IMR-90 (cell line): ENCODE measurements at regions not wholly inside any gene's neighbourhood (a gene's known extent, or its start where the extent isn't known, plus 50 kb on each side); places are given as distances from the start of the nearest gene placed in this dataset.

ENCODE experiments used
- ATAC-seq: fragments of 200-7000 bp; cut with Tn5 transposase; 2 replicates; pipeline ENCODE4 v1.9.1; 2020; ENCODE audit warnings: low read depth, mild to moderate bottlenecking, moderate library complexity
- BruUV-seq: library from RNA; stranded (reverse); fragments of 400-500 nt; replicated peaks from 2 replicates; lab custom pipeline; 2021; lab: Mats Ljungman, UMichigan
- CTCF ChIA-PET: fragments of 300-600 bp; formaldehyde crosslinking; extraction: SDS; loops from one replicate; lab custom pipeline; 2021; ENCODE audit warnings: antibody characterized with exemption; lab: Yijun Ruan, JAX
- POLR2A ChIA-PET: fragments of 300-600 bp; sonication (Branson Sonifier 250); formaldehyde crosslinking; loops from one replicate; lab custom pipeline; 2022; ENCODE audit warnings: antibody characterized with exemption; ENCODE audit not compliant: unreplicated experiment; lab: Charles Lee
- DNase-seq: peaks from one replicate; pipeline ENCODE4 v3.0.0; 2013
- H2AFZ ChIP-seq: replicated peaks from 2 replicates; pipeline ENCODE3; 2013; ENCODE audit warnings: low read length, mild to moderate bottlenecking; ENCODE audit not compliant: poor library complexity
- H2AK5ac ChIP-seq: 2 replicates; pipeline ENCODE4 v1.6.1; 2013; ENCODE audit warnings: low read depth, low read length, inconsistent platforms
- H2AK9ac ChIP-seq: replicated peaks from 2 replicates; pipeline ENCODE3; 2013; ENCODE audit warnings: mild to moderate bottlenecking, low read depth, low read length, moderate library complexity; ENCODE audit not compliant: poor library complexity
- H2BK120ac ChIP-seq: 2 replicates; pipeline ENCODE4 v1.6.1; 2013; ENCODE audit warnings: low read depth, low read length, inconsistent platforms
- H2BK15ac ChIP-seq: 3 replicates; pipeline ENCODE4 v1.6.1; 2013; ENCODE audit warnings: low read depth, low read length, inconsistent platforms
- H2BK20ac ChIP-seq: 2 replicates; pipeline ENCODE4 v1.6.1; 2013; ENCODE audit warnings: low read depth, mild to moderate bottlenecking, inconsistent platforms, low read length, moderate library complexity
- H2BK5ac ChIP-seq: 2 replicates; pipeline ENCODE4 v1.6.1; 2013; ENCODE audit warnings: mild to moderate bottlenecking, low read depth, low read length, inconsistent platforms; ENCODE audit not compliant: poor library complexity, severe bottlenecking
- H3K14ac ChIP-seq: replicated peaks from 2 replicates; pipeline ENCODE4 v1.6.1; 2013; ENCODE audit warnings: low read depth, low read length, inconsistent platforms
- H3K18ac ChIP-seq: 2 replicates; pipeline ENCODE4 v1.6.1; 2013; ENCODE audit warnings: low read depth, low read length, control low read depth
- H3K23ac ChIP-seq: 2 replicates; pipeline ENCODE4 v1.6.1; 2013; ENCODE audit warnings: low read depth, low read length, inconsistent platforms
- H3K27ac ChIP-seq: 2 replicates; pipeline ENCODE4 v1.5.1; 2013; ENCODE audit warnings: mild to moderate bottlenecking, control low read depth, low read length; ENCODE audit not compliant: insufficient read depth
- H3K27me3 ChIP-seq: 2 replicates; pipeline ENCODE4 v1.6.1; 2013; ENCODE audit warnings: low read length; ENCODE audit not compliant: control insufficient read depth, insufficient read depth
- H3K36me3 ChIP-seq: 2 replicates; pipeline ENCODE4 v1.6.1; 2013; ENCODE audit warnings: low read length, mixed read lengths; ENCODE audit not compliant: control insufficient read depth, insufficient read depth
- H3K4ac ChIP-seq: 2 replicates; pipeline ENCODE4 v1.6.1; 2013; ENCODE audit warnings: low read depth, low read length, inconsistent platforms
- H3K4me1 ChIP-seq: 2 replicates; pipeline ENCODE4 v1.6.1; 2013; ENCODE audit warnings: low read length, mixed read lengths; ENCODE audit not compliant: control insufficient read depth, insufficient read depth
- H3K4me2 ChIP-seq: 2 replicates; pipeline ENCODE4 v1.6.1; 2013; ENCODE audit warnings: low read depth, mild to moderate bottlenecking, control low read depth, low read length, moderate library complexity
- H3K4me3 ChIP-seq: 2 replicates; pipeline ENCODE4 v1.5.1; 2013; ENCODE audit warnings: low read depth, mild to moderate bottlenecking, control low read depth, low read length, moderate library complexity; ENCODE audit not compliant: insufficient read depth
- H3K56ac ChIP-seq: 2 replicates; pipeline ENCODE4 v1.6.1; 2013; ENCODE audit warnings: low read length, inconsistent platforms; ENCODE audit not compliant: insufficient read depth; ENCODE audit errors: extremely low read depth
- H3K79me1 ChIP-seq, 2 experiments: 2 replicates each; pipeline ENCODE4 v1.6.1; 2013; ENCODE audit warnings: low read length in 2 of 2, inconsistent platforms in 1 of 2, low read depth in 1 of 2
- H3K9ac ChIP-seq: 2 replicates; pipeline ENCODE4 v1.6.1; 2013; ENCODE audit warnings: low read depth, low read length, control low read depth
- H3K9me1 ChIP-seq: 2 replicates; pipeline ENCODE4 v1.6.1; 2013; ENCODE audit warnings: low read length, inconsistent platforms; ENCODE audit not compliant: insufficient read depth
- H3K9me3 ChIP-seq: 2 replicates; pipeline ENCODE4 v1.6.1; 2013; ENCODE audit warnings: low read length; ENCODE audit not compliant: control insufficient read depth, insufficient read depth
- H4K20me1 ChIP-seq: 2 replicates; pipeline ENCODE4 v1.6.1; 2013; ENCODE audit warnings: low read length, inconsistent platforms; ENCODE audit not compliant: insufficient read depth
- H4K5ac ChIP-seq: 2 replicates; pipeline ENCODE4 v1.6.1; 2013; ENCODE audit warnings: mild to moderate bottlenecking, low read depth, low read length, control low read depth
- H4K8ac ChIP-seq, 2 experiments: 2 replicates each; pipeline ENCODE4 v1.6.1; 2013; ENCODE audit warnings: low read depth in 2 of 2, low read length in 2 of 2, control low read depth in 1 of 2, inconsistent platforms in 1 of 2
- H4K91ac ChIP-seq: 2 replicates; pipeline ENCODE4 v1.6.1; 2013; ENCODE audit warnings: low read depth, low read length, inconsistent platforms; ENCODE audit not compliant: insufficient read depth
- BHLHE40 ChIP-seq: fragments of 150-350 bp; IDR thresholded peaks from 2 replicates; pipeline ENCODE4 v1.6.1; 2016; ENCODE audit warnings: mild to moderate bottlenecking, low read depth, low read length
- CEBPB ChIP-seq: IDR thresholded peaks from 2 replicates; pipeline ENCODE4 v1.6.1; 2012; ENCODE audit warnings: low read depth, low read length, improper control_type of control experiment
- CHD1 ChIP-seq: IDR thresholded peaks from 2 replicates; pipeline ENCODE4 v1.6.1; 2012; ENCODE audit warnings: low read depth, low read length, improper control_type of control experiment
- CTCF ChIP-seq: conservative IDR thresholded peaks from 2 replicates; pipeline ENCODE4 v1.5.1; 2012; ENCODE audit warnings: mild to moderate bottlenecking, low read depth, low read length, improper control_type of control experiment
- ELK1 ChIP-seq: fragments of 150-350 bp; IDR thresholded peaks from 2 replicates; pipeline ENCODE4 v1.6.1; 2016; ENCODE audit warnings: low read depth, mild to moderate bottlenecking, low read length, moderate library complexity, borderline replicate concordance
- FOS ChIP-seq: fragments of 150-350 bp; IDR thresholded peaks from 2 replicates; pipeline ENCODE4 v1.6.1; 2016; ENCODE audit warnings: low read depth, low read length
- MAFK ChIP-seq: IDR thresholded peaks from 2 replicates; pipeline ENCODE4 v1.6.1; 2012; ENCODE audit warnings: low read depth, low read length, improper control_type of control experiment
- MAZ ChIP-seq: IDR thresholded peaks from 2 replicates; pipeline ENCODE4 v1.6.1; 2012; ENCODE audit warnings: low read depth, mild to moderate bottlenecking, low read length, improper control_type of control experiment, moderate library complexity, borderline replicate concordance
- MXI1 ChIP-seq: IDR thresholded peaks from 2 replicates; pipeline ENCODE4 v1.6.1; 2012; ENCODE audit warnings: low read depth, mild to moderate bottlenecking, low read length, moderate library complexity, borderline replicate concordance
- POLR2A ChIP-seq: IDR thresholded peaks from 2 replicates; pipeline ENCODE4 v1.6.1; 2012; ENCODE audit warnings: mild to moderate bottlenecking, low read depth, low read length
- RAD21 ChIP-seq: IDR thresholded peaks from 2 replicates; pipeline ENCODE4 v1.6.1; 2012; ENCODE audit warnings: low read length, improper control_type of control experiment
- RCOR1 ChIP-seq: IDR thresholded peaks from 2 replicates; pipeline ENCODE4 v1.6.1; 2012; ENCODE audit warnings: mild to moderate bottlenecking, low read length, improper control_type of control experiment; ENCODE audit not compliant: insufficient replicate concordance
- RFX5 ChIP-seq: IDR thresholded peaks from 2 replicates; pipeline ENCODE4 v1.8.0; 2012; ENCODE audit warnings: low read depth, mild to moderate bottlenecking, low read length, moderate library complexity
- SMC3 ChIP-seq: fragments of 150-350 bp; IDR thresholded peaks from 2 replicates; pipeline ENCODE4 v1.6.1; 2016; ENCODE audit warnings: low read depth, mild to moderate bottlenecking, antibody characterized with exemption, low read length, moderate library complexity
- USF2 ChIP-seq: fragments of 150-350 bp; IDR thresholded peaks from 2 replicates; pipeline ENCODE4 v1.6.1; 2017; ENCODE audit warnings: mild to moderate bottlenecking, antibody characterized with exemption, low read length, low read depth
- WGBS, 2 experiments: methylation state at CpG; one replicate each; pipeline versions ENCODE4 v1.1.5 to v1.1.7; 2013; ENCODE audit warnings: missing lambda C conversion rate in 2 of 2; ENCODE audit not compliant: insufficient read length in 1 of 2; ENCODE audit errors: extremely low coverage in 2 of 2; 5-methylcytosine and 5-hydroxymethylcytosine counted together
- dilution Hi-C: fragments of 300-500 bp; cut with HindIII; formaldehyde crosslinking; loops from one replicate; pipeline ENCODE4 v1.14.3; 2018; ENCODE audit warnings: low sequenced_read_pairs; ENCODE audit not compliant: unreplicated experiment
- in situ Hi-C: fragments of 300-500 bp; cut with MboI; formaldehyde crosslinking; loops from 3 replicates; pipeline ENCODE4 v1.14.3; 2019; ENCODE audit warnings: low sequenced_read_pairs, inconsistent platforms, mixed read lengths
- intact Hi-C: fragments of 100-400 bp; cut with micrococcal nuclease; formaldehyde crosslinking; loops from 2 replicates; pipeline ENCODE4 v1.10.0; 2022

- no peak overlapping the region for H2BK15ac ChIP-seq
- POLR2A ChIA-PET: no interaction called here
- no peak overlapping the region for H3K4me3 ChIP-seq
- H2BK5ac ChIP-seq: no peak overlapping the region
- in situ Hi-C loops (no loop called here), intact Hi-C loops (no loop called here), dilution Hi-C loops (no loop called here)
- no peak overlapping the region for H2AK9ac ChIP-seq
- H3K18ac ChIP-seq: no peak overlapping the region
- no peak overlapping the region for H2BK120ac ChIP-seq
- no peak overlapping the region for H4K8ac ChIP-seq
- H3K9me1 ChIP-seq: no peaks in the 10 kb centered on the region
- no peak overlapping the region for H3K9ac ChIP-seq
- H3K4ac ChIP-seq: no peak overlapping the region
- no peak overlapping the region for H3K23ac ChIP-seq
- H3K27me3 ChIP-seq: no peaks in the 10 kb centered on the region
- H3K14ac ChIP-seq: no peak overlapping the region
- no peak overlapping the region for H3K56ac ChIP-seq
- no peak overlapping the region for H3K27ac ChIP-seq
- H4K20me1 ChIP-seq: no peaks in the 10 kb centered on the region
- no CpG with 5 or more reads among the region's 3 CpGs for WGBS, 2 experiments
- CTCF ChIA-PET: no interaction called here
- H3K4me2 ChIP-seq: no peak overlapping the region
- H4K91ac ChIP-seq: no peak overlapping the region
- H4K5ac ChIP-seq: no peak overlapping the region
- no peaks in the 10 kb centered on the region for H3K4me1 ChIP-seq
- no peaks in the 10 kb centered on the region for H3K36me3 ChIP-seq
- no peak for ATAC-seq
- TF ChIP-seq FOS: no peak
- TF ChIP-seq MAFK: no peak
- TF ChIP-seq CHD1: no peak
- no peak for TF ChIP-seq POLR2A
- TF ChIP-seq MAZ: no peak
- TF ChIP-seq SMC3: no peak
- no peak for TF ChIP-seq RFX5
- TF ChIP-seq RAD21: no peak
- TF ChIP-seq CEBPB: no peak
- no peak for TF ChIP-seq USF2
- TF ChIP-seq RCOR1: no peak
- TF ChIP-seq ELK1: no peak
- TF ChIP-seq CTCF: no peak
- TF ChIP-seq MXI1: no peak
- TF ChIP-seq BHLHE40: no peak
- no peak overlapping the region for H2BK20ac ChIP-seq
- H3K9me3 ChIP-seq: peaks cover 9% of the 10 kb centered on the region; the same call in 1 of the 2 replicates
- BruUV-seq: no TSS peak
- no peaks in the 10 kb centered on the region for H3K79me1 ChIP-seq
- no peak overlapping the region for H2AFZ ChIP-seq
- DNase-seq: no peak
- H2AK5ac ChIP-seq: no peak overlapping the region
These were observed 942.6 kb downstream of the SUCLG1 start for GRCh38 chr2:83516503-83516902.
